EH (cell line): ENCODE measurements at regions not wholly inside any gene's neighbourhood (a gene's known extent, or its start where the extent isn't known, plus 50 kb on each side); places are given as distances from the start of the nearest gene placed in this dataset.
"Not testable (repeated sequence)": the region's sequence is repeated elsewhere in the genome, so short reads cannot be mapped to it uniquely, and the experiment has no call there.

Source experiments
- DNase-seq: peaks from one replicate; pipeline ENCODE4 v3.0.0-alpha.2; 2015; ENCODE audit warnings: low read depth

GRCh38 chr5:87105577-87105976, 162.1 kb upstream of the RASA1 start:
- DNase-seq: no peak

GRCh38 chr5:87109746-87110145, 157.9 kb upstream of the RASA1 start:
- DNase-seq: no peak

GRCh38 chr5:87110721-87111120, 157.0 kb upstream of the RASA1 start:
- no peak for DNase-seq

GRCh38 chr5:87113861-87114260, 153.8 kb upstream of the RASA1 start:
- peak; percentile 93 for DNase-seq

- no peak for DNase-seq
Measured at GRCh38 chr5:87114631-87115030, 153.1 kb upstream of the RASA1 start.

GRCh38 chr5:87115839-87116364, 151.8 kb upstream of the RASA1 start:
- DNase-seq: no peak

- DNase-seq: peak; percentile 49
Measured at GRCh38 chr5:87116825-87117512, 150.7 kb upstream of the RASA1 start.

- no peak for DNase-seq
Measured at GRCh38 chr5:87119588-87119987, 148.1 kb upstream of the RASA1 start.

- DNase-seq: peak; percentile 93
Measured at GRCh38 chr5:87120518-87121303, 147.0 kb upstream of the RASA1 start.

- peak; percentile 90 for DNase-seq
Measured at GRCh38 chr5:87121304-87122150, 146.2 kb upstream of the RASA1 start.

- no peak for DNase-seq
Measured at GRCh38 chr5:87122151-87122977, 145.3 kb upstream of the RASA1 start.

- peak; percentile 45 for DNase-seq
Measured at GRCh38 chr5:87125766-87126165, 141.9 kb upstream of the RASA1 start.

GRCh38 chr5:87126869-87127268, 140.8 kb upstream of the RASA1 start:
- DNase-seq: no peak

- peak; percentile 70 for DNase-seq
Measured at GRCh38 chr5:87127426-87127825, 140.3 kb upstream of the RASA1 start.

GRCh38 chr5:87127956-87128687, 139.6 kb upstream of the RASA1 start:
- DNase-seq: peak; percentile 42

- no peak for DNase-seq
Measured at GRCh38 chr5:87129046-87129445, 138.6 kb upstream of the RASA1 start.

- no peak for DNase-seq
Measured at GRCh38 chr5:87132696-87133095, 135.0 kb upstream of the RASA1 start.

GRCh38 chr5:87134513-87134912, 133.2 kb upstream of the RASA1 start:
- not testable (repeated sequence) for DNase-seq

- no peak for DNase-seq
Measured at GRCh38 chr5:87136096-87136495, 131.6 kb upstream of the RASA1 start.

GRCh38 chr5:87136733-87137132, 130.9 kb upstream of the RASA1 start:
- no peak for DNase-seq

- no peak for DNase-seq
Measured at GRCh38 chr5:87137283-87137682, 130.4 kb upstream of the RASA1 start.
